ENCODE measurements at regions not wholly inside any gene's neighbourhood (a gene's known extent, or its start where the extent isn't known, plus 50 kb on each side); places are given as distances from the start of the nearest gene placed in this dataset.

DNA sequence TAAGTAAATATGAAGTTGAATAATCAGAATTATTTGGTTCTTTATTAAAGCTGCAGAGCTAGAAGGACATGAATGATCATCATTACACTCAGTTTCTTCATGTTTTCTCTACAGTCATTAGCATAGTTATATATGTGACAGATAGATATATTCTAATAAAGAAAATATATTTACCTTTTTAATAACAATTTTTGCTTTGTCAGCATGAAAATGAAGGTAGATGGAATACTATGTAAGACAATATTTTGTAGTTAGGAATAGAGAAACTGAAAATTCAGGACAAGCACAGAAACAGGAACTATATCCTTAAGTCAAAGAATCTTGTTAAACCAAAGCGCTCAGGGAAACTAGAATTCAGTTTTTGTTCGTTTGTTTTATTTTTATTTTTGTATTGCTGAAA lies 649.9 kb upstream of the NRXN1 start:
- H3K27ac ChIP-seq (replicated peaks; ENCODE audit: low read length), result no peak overlapping the region
- no peak overlapping the region for H3K23ac ChIP-seq (ENCODE audit: low read depth, low read length, poor library complexity)
- no peaks in the 10 kb centered on the region for H3K4me1 ChIP-seq (ENCODE audit: control insufficient read depth in 2 of 2, insufficient read depth in 1 of 2, low read depth in 1 of 2, low read length in 2 of 2)
- no peak for DNase-seq (ENCODE audit: low spot score)
- no peaks in the 10 kb centered on the region for H3K79me1 ChIP-seq (ENCODE audit: low read depth, low read length)
- H2AK5ac ChIP-seq (ENCODE audit: low read depth, low read length), result no peak overlapping the region
- no peak overlapping the region for H2BK12ac ChIP-seq (ENCODE audit: low read length)
- no peak overlapping the region for H4K91ac ChIP-seq (ENCODE audit: low read depth, low read length, poor library complexity)
- no peaks in the 10 kb centered on the region for H3K9me3 ChIP-seq (replicated peaks in 1 of 2; ENCODE audit: control insufficient read depth in 2 of 2, insufficient read depth in 1 of 2, low read depth in 1 of 2, low read length in 2 of 2)
- H2AFZ ChIP-seq (ENCODE audit: low read length), result no peak overlapping the region
- H2BK15ac ChIP-seq (ENCODE audit: low read length), result no peak overlapping the region
- H3K9ac ChIP-seq (ENCODE audit: low read depth, low read length, poor library complexity), result no peak overlapping the region
- H3K4me2 ChIP-seq (ENCODE audit: insufficient read depth, low read length, poor library complexity, severe bottlenecking), result no peak overlapping the region
- H3K4ac ChIP-seq (ENCODE audit: low read length), result no peak overlapping the region
- no peak overlapping the region for H4K8ac ChIP-seq (ENCODE audit: low read depth, low read length)
- WGBS, 2 donors (ENCODE audit: extremely low coverage in 2 of 2, insufficient read length in 2 of 2, insufficient replicate concordance in 1 of 2), result no CpG with 5 or more reads among the region's 2 CpGs
- no peak overlapping the region for H2BK120ac ChIP-seq (ENCODE audit: low read depth, low read length)
- no peaks in the 10 kb centered on the region for H3K36me3 ChIP-seq (replicated peaks in 1 of 2; ENCODE audit: control insufficient read depth in 2 of 2, insufficient read depth in 2 of 2, low read length in 2 of 2)
- H3K14ac ChIP-seq (ENCODE audit: low read length), result no peak overlapping the region
- no peak overlapping the region for H3K18ac ChIP-seq (ENCODE audit: low read length)
- H3K4me3 ChIP-seq (ENCODE audit: low read length in 2 of 2), result no peak overlapping the region
- no peaks in the 10 kb centered on the region for H3K27me3 ChIP-seq (ENCODE audit: control insufficient read depth in 3 of 3, insufficient read depth in 3 of 3, low read depth in 1 of 3, low read length in 3 of 3)
- H2BK5ac ChIP-seq (ENCODE audit: low read length), result no peak overlapping the region

DNA sequence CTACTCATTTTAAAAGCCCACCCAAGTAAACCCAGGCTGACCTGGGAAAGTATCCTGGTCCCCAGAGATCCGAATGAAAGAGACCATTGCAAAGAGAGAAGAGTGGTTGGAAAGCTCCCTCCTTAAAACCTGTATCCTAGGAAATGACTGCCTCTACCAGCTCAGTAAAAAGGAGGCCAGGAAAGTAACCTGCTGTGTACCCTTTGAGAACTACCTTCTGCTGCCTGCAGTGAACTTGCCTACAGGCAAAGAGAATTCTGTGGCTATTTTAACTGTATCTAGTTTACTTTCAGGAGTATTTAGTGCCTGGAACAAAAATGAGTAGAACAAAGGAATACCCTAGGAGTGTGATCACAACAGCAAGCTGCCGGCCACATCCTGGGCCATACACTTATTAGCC lies 641.7 kb upstream of the NRXN1 start:
- H2BK15ac ChIP-seq (ENCODE audit: low read length), result no peak overlapping the region
- H3K4me2 ChIP-seq (ENCODE audit: insufficient read depth, low read length, poor library complexity, severe bottlenecking), result no peak overlapping the region
- no peak overlapping the region for H3K4me3 ChIP-seq (ENCODE audit: low read length in 2 of 2)
- no peak overlapping the region for H3K23ac ChIP-seq (ENCODE audit: low read depth, low read length, poor library complexity)
- peak overlapping the region; percentile 14 for H2AFZ ChIP-seq (ENCODE audit: low read length)
- H2BK5ac ChIP-seq (ENCODE audit: low read length), result no peak overlapping the region
- H4K8ac ChIP-seq (ENCODE audit: low read depth, low read length), result no peak overlapping the region
- no peak overlapping the region for H3K9ac ChIP-seq (ENCODE audit: low read depth, low read length, poor library complexity)
- H3K4ac ChIP-seq (ENCODE audit: low read length), result no peak overlapping the region
- no peaks in the 10 kb centered on the region for H3K9me3 ChIP-seq (replicated peaks in 1 of 2; ENCODE audit: control insufficient read depth in 2 of 2, insufficient read depth in 1 of 2, low read depth in 1 of 2, low read length in 2 of 2)
- no peak overlapping the region for H4K91ac ChIP-seq (ENCODE audit: low read depth, low read length, poor library complexity)
- no peaks in the 10 kb centered on the region for H3K27me3 ChIP-seq (ENCODE audit: control insufficient read depth in 3 of 3, insufficient read depth in 3 of 3, low read depth in 1 of 3, low read length in 3 of 3)
- no peak overlapping the region for H2BK120ac ChIP-seq (ENCODE audit: low read depth, low read length)
- no CpG with 5 or more reads among the region's 2 CpGs for WGBS, 2 donors (ENCODE audit: extremely low coverage in 2 of 2, insufficient read length in 2 of 2, insufficient replicate concordance in 1 of 2)
- no peak overlapping the region for H3K27ac ChIP-seq (replicated peaks; ENCODE audit: low read length)
- no peak overlapping the region for H3K14ac ChIP-seq (ENCODE audit: low read length)
- no peak overlapping the region for H2BK12ac ChIP-seq (ENCODE audit: low read length)
- DNase-seq (ENCODE audit: low spot score), result peak; percentile 1
- no peaks in the 10 kb centered on the region for H3K79me1 ChIP-seq (ENCODE audit: low read depth, low read length)
- no peaks in the 10 kb centered on the region for H3K4me1 ChIP-seq (ENCODE audit: control insufficient read depth in 2 of 2, insufficient read depth in 1 of 2, low read depth in 1 of 2, low read length in 2 of 2)
- no peak overlapping the region for H2AK5ac ChIP-seq (ENCODE audit: low read depth, low read length)
- no peak overlapping the region for H3K18ac ChIP-seq (ENCODE audit: low read length)
- no peaks in the 10 kb centered on the region for H3K36me3 ChIP-seq (replicated peaks in 1 of 2; ENCODE audit: control insufficient read depth in 2 of 2, insufficient read depth in 2 of 2, low read length in 2 of 2)

DNA sequence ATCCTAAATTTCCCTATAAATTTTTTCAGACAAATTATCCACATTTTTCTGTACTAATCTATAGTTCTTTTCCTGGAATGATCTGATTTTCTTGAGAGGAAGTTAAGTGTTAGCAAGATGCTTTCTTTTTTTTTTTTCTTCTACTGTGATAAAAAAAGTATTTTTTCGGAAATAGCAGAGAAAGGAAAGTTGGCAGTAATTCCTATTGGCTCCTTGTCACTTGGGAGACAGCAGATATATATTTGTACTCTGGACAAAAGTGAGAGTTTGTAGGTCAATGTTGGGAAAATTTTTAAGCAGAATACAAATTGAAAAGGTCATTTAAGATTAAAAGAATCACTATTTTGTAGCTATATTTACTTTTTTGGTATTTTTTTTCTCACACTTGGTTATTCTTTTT lies 635.7 kb upstream of the NRXN1 start:
- H2AFZ ChIP-seq (ENCODE audit: low read length), result no peak overlapping the region
- H2BK12ac ChIP-seq (ENCODE audit: low read length), result no peak overlapping the region

DNA sequence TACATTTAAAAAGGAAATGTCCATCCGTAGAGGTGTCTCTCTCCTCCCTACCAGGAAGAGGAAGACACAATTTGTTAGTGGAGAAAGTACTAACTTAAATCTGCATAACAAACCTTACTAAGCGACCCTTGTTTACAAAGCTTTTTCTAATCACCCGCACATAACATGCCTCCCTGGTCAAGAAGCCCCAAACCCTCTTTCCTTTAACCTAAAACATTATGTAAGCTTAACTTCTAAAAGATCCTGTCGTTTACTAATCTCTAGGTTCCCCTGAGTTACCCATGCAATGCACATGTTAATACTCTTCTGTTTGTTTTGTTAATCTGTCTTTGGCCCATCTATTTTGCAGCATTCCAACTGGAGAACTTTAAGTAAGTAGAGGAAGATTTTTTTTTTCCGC lies 630.3 kb upstream of the NRXN1 start:
- H2AFZ ChIP-seq (ENCODE audit: low read length), result no peak overlapping the region

More for the DNA sequence above, 635.7 kb upstream of the NRXN1 start:
- Histone ChIP-seq H4K8ac (ENCODE audit: low read depth, low read length) (no peak overlapping the region), H3K14ac (ENCODE audit: low read length) (no peak overlapping the region), H4K91ac (ENCODE audit: low read depth, low read length, poor library complexity) (no peak overlapping the region), H3K27me3 (ENCODE audit: control insufficient read depth in 3 of 3, insufficient read depth in 3 of 3, low read depth in 1 of 3, low read length in 3 of 3) (no peaks in the 10 kb centered on the region), H2AK5ac (ENCODE audit: low read depth, low read length) (no peak overlapping the region), H3K36me3 (replicated peaks in 1 of 2; ENCODE audit: control insufficient read depth in 2 of 2, insufficient read depth in 2 of 2, low read length in 2 of 2) (no peaks in the 10 kb centered on the region), H3K4me2 (ENCODE audit: insufficient read depth, low read length, poor library complexity, severe bottlenecking) (no peak overlapping the region), H3K18ac (ENCODE audit: low read length) (no peak overlapping the region), H3K4me1 (ENCODE audit: control insufficient read depth in 2 of 2, insufficient read depth in 1 of 2, low read depth in 1 of 2, low read length in 2 of 2) (no peaks in the 10 kb centered on the region), H3K79me1 (ENCODE audit: low read depth, low read length) (no peaks in the 10 kb centered on the region), H3K4me3 (ENCODE audit: low read length in 2 of 2) (no peak overlapping the region), H3K9me3 (replicated peaks in 1 of 2; ENCODE audit: control insufficient read depth in 2 of 2, insufficient read depth in 1 of 2, low read depth in 1 of 2, low read length in 2 of 2) (peaks cover 0 to 2% of the 10 kb centered on the region in 2 donors), H2BK5ac (ENCODE audit: low read length) (no peak overlapping the region), H3K4ac (ENCODE audit: low read length) (no peak overlapping the region), H3K23ac (ENCODE audit: low read depth, low read length, poor library complexity) (no peak overlapping the region), H2BK120ac (ENCODE audit: low read depth, low read length) (no peak overlapping the region), H3K27ac (replicated peaks; ENCODE audit: low read length) (no peak overlapping the region), H2BK15ac (ENCODE audit: low read length) (no peak overlapping the region), H3K9ac (ENCODE audit: low read depth, low read length, poor library complexity) (no peak overlapping the region)
- no CpG with 5 or more reads among the region's 1 CpG for WGBS, 2 donors (ENCODE audit: extremely low coverage in 2 of 2, insufficient read length in 2 of 2, insufficient replicate concordance in 1 of 2)
- no peak for DNase-seq (ENCODE audit: low spot score)

More for the DNA sequence above, 630.3 kb upstream of the NRXN1 start:
- no CpG with 5 or more reads among the region's 5 CpGs for WGBS, 2 donors (ENCODE audit: extremely low coverage in 2 of 2, insufficient read length in 2 of 2, insufficient replicate concordance in 1 of 2)
- H3K27me3 ChIP-seq (ENCODE audit: control insufficient read depth in 3 of 3, insufficient read depth in 3 of 3, low read depth in 1 of 3, low read length in 3 of 3), result no peaks in the 10 kb centered on the region
- H3K27ac ChIP-seq (replicated peaks; ENCODE audit: low read length), result no peak overlapping the region
- H2AK5ac ChIP-seq (ENCODE audit: low read depth, low read length), result no peak overlapping the region
- no peak overlapping the region for H3K4me3 ChIP-seq (ENCODE audit: low read length in 2 of 2)
- no peak overlapping the region for H3K4ac ChIP-seq (ENCODE audit: low read length)
- H3K36me3 ChIP-seq (replicated peaks in 1 of 2; ENCODE audit: control insufficient read depth in 2 of 2, insufficient read depth in 2 of 2, low read length in 2 of 2), result no peaks in the 10 kb centered on the region
- DNase-seq (ENCODE audit: low spot score), result no peak
- H2BK120ac ChIP-seq (ENCODE audit: low read depth, low read length), result no peak overlapping the region
- no peak overlapping the region for H3K9ac ChIP-seq (ENCODE audit: low read depth, low read length, poor library complexity)
- H4K91ac ChIP-seq (ENCODE audit: low read depth, low read length, poor library complexity), result no peak overlapping the region
- H2BK5ac ChIP-seq (ENCODE audit: low read length), result no peak overlapping the region
- H3K4me1 ChIP-seq (ENCODE audit: control insufficient read depth in 2 of 2, insufficient read depth in 1 of 2, low read depth in 1 of 2, low read length in 2 of 2), result no peaks in the 10 kb centered on the region
- no peak overlapping the region for H3K18ac ChIP-seq (ENCODE audit: low read length)
- peaks cover 0 to 2% of the 10 kb centered on the region in 2 donors for H3K9me3 ChIP-seq (replicated peaks in 1 of 2; ENCODE audit: control insufficient read depth in 2 of 2, insufficient read depth in 1 of 2, low read depth in 1 of 2, low read length in 2 of 2)
- H3K4me2 ChIP-seq (ENCODE audit: insufficient read depth, low read length, poor library complexity, severe bottlenecking), result no peak overlapping the region
- no peak overlapping the region for H3K14ac ChIP-seq (ENCODE audit: low read length)
- no peak overlapping the region for H3K23ac ChIP-seq (ENCODE audit: low read depth, low read length, poor library complexity)
- H2BK15ac ChIP-seq (ENCODE audit: low read length), result no peak overlapping the region
- no peaks in the 10 kb centered on the region for H3K79me1 ChIP-seq (ENCODE audit: low read depth, low read length)
- no peak overlapping the region for H2BK12ac ChIP-seq (ENCODE audit: low read length)
- H4K8ac ChIP-seq (ENCODE audit: low read depth, low read length), result no peak overlapping the region

All from neuronal stem cell (in vitro differentiated cells).